Esophagus muscularis mucosa (tissue), 3 donors: ENCODE measurements at regions not wholly inside any gene's neighbourhood (a gene's known extent, or its start where the extent isn't known, plus 50 kb on each side); places are given as distances from the start of the nearest gene placed in this dataset.

ENCODE experiments used
- POLR2A ChIP-seq: fragments of 450-650 bp; IDR thresholded peaks from one replicate; pipeline ENCODE4 v1.6.1; 2017; ENCODE audit warnings: antibody characterized with exemption, moderate library complexity, mild to moderate bottlenecking, low read depth
- POLR2AphosphoS5 ChIP-seq, 2 donors: sonication (generic); formaldehyde crosslinking; IDR thresholded peaks; one replicate each; pipeline ENCODE4 v1.6.1; 2017; ENCODE audit warnings: antibody characterized with exemption in 2 of 2
- TF ChIP-seq, protein P1 (sequence below), 3 experiments: fragments of 200-600 bp in 2 of 3; fragments of 450-650 bp in 1 of 3; sonication (generic) in 2 of 3; IDR thresholded peaks; one replicate each; pipeline ENCODE4 v1.5.1; 2017 to 2019; ENCODE audit warnings: antibody characterized with exemption in 3 of 3, mild to moderate bottlenecking in 2 of 3, moderate library complexity in 1 of 3

DNA sequence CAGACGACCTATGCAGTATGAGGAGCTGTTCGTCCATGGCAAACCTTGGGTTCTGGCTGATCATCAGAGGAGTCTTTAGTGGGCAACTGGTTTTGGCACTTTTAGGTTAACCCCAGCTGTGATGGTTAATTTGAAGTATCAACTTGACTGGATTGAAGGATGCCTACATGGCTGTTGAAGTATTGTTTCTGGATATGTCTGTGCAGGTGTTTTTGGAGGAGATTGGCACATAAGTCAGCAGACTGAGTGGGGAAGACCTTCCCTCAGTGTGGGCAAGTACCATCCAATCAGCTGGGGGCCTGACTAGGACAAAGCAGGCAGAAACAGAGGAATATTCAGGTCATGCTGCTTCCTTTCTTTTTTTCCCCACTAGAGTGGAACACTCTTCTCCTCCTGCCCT lies 284.1 kb downstream of the NFKBIZ start:
- TF ChIP-seq, protein P1, sequence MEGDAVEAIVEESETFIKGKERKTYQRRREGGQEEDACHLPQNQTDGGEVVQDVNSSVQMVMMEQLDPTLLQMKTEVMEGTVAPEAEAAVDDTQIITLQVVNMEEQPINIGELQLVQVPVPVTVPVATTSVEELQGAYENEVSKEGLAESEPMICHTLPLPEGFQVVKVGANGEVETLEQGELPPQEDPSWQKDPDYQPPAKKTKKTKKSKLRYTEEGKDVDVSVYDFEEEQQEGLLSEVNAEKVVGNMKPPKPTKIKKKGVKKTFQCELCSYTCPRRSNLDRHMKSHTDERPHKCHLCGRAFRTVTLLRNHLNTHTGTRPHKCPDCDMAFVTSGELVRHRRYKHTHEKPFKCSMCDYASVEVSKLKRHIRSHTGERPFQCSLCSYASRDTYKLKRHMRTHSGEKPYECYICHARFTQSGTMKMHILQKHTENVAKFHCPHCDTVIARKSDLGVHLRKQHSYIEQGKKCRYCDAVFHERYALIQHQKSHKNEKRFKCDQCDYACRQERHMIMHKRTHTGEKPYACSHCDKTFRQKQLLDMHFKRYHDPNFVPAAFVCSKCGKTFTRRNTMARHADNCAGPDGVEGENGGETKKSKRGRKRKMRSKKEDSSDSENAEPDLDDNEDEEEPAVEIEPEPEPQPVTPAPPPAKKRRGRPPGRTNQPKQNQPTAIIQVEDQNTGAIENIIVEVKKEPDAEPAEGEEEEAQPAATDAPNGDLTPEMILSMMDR (IDR thresholded peaks at IDR 0.05): no peak
- TF ChIP-seq POLR2AphosphoS5 (IDR thresholded peaks at IDR 0.05) (no peak), POLR2A (no peak)
